ENCODE measurements at regions not wholly inside any gene's neighbourhood (a gene's known extent, or its start where the extent isn't known, plus 50 kb on each side); places are given as distances from the start of the nearest gene placed in this dataset.
A peak's percentile ranks its signal among the peaks of the same experiment; 100 is the strongest.
"Not testable (repeated sequence)": the region's sequence is repeated elsewhere in the genome, so short reads cannot be mapped to it uniquely, and the experiment has no call there.

GRCh38 chr10:93127642-93128215 lies 54.0 kb downstream of the CYP26A1 start:
- BruUV-seq (replicated peaks); DNase-seq (ENCODE audit: unreplicated experiment); POLR2A ChIA-PET: not testable (repeated sequence)

GRCh38 chr10:93131986-93132385 lies 58.3 kb downstream of the CYP26A1 start:
- Mint-ChIP-seq H3K27ac (ENCODE audit: low read depth, unreplicated experiment) (no peak overlapping the region), H3K27me3 (ENCODE audit: insufficient read depth, unreplicated experiment) (no peaks in the 10 kb centered on the region), H3K4me1 (ENCODE audit: insufficient read depth, unreplicated experiment) (no peaks in the 10 kb centered on the region), H3K4me3 (ENCODE audit: unreplicated experiment) (no peak overlapping the region), H3K9me3 (ENCODE audit: unreplicated experiment) (peaks cover 9% of the 10 kb centered on the region), H3K36me3 (ENCODE audit: insufficient read depth, unreplicated experiment) (no peaks in the 10 kb centered on the region)
- no TSS peak for BruUV-seq (replicated peaks)
- ChIA-PET POLR2A (interaction anchor here (0.6 kb wide), 1 partner anchor 244 kb away, joined by 4 read pairs; no protein-coding TSS in a partner anchor), CTCF (interaction anchor here (0.6 kb wide), 1 partner anchor 12 kb away, joined by 5 read pairs; no protein-coding TSS in a partner anchor)
- intact Hi-C loops (cut with micrococcal nuclease): no loop called here
- TF ChIP-seq CTCF (IDR thresholded peaks at IDR 0.05; ENCODE audit: unreplicated experiment): no peak
- no peak for DNase-seq (ENCODE audit: unreplicated experiment)

More at GRCh38 chr10:93127642-93128215, 54.0 kb downstream of the CYP26A1 start:
- CTCF ChIA-PET: interaction anchor here (1.0 kb wide), 1 partner anchor 163 kb away, joined by 4 read pairs; no protein-coding TSS in a partner anchor
- intact Hi-C loops (cut with micrococcal nuclease); H3K27me3 Mint-ChIP-seq (ENCODE audit: insufficient read depth, unreplicated experiment); H3K36me3 Mint-ChIP-seq (ENCODE audit: insufficient read depth, unreplicated experiment); H3K4me1 Mint-ChIP-seq (ENCODE audit: insufficient read depth, unreplicated experiment); H3K4me3 Mint-ChIP-seq (ENCODE audit: unreplicated experiment); H3K27ac Mint-ChIP-seq (ENCODE audit: low read depth, unreplicated experiment): not testable (repeated sequence)
- peaks cover 21% of the 10 kb centered on the region for H3K9me3 Mint-ChIP-seq (ENCODE audit: unreplicated experiment)

DNA sequence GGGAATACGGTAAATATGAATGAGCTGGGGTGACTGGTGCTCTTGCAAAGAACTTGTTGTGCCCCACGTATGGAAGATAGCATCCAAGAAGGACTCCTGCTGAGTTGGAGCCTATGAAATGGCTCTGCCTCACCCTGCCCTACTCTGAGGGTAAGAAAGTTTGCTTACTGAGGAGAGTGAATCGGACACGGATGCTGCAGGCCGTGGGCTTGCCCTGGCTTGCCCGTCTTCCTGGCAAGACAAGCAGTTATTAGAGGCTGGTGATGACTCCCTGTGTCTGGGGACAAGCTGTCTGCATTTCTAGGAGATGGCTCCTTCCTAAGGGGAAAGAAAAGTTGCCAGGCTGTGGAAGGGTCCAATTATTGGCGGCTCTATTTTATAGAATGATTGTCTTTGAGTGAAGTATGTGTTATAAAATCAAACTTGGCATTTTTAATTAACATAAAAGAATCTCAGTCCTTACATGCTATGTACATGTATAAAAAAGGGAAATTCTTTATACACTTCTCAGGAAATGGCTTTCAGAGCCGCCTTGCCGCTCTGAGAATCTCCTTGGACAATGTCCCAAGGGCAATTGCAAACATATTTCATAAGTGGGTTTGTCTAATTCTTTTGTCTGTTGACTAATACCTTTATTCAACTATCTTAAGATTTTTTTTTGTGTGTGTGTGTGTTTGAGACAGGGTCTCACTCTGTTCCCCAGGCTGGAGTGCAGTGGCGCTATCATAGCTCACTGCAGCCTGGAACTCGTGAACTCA lies 64.6 kb downstream of the CYP26A1 start:
- Mint-ChIP-seq H3K4me1 (ENCODE audit: insufficient read depth, unreplicated experiment) (peaks cover 8% of the 10 kb centered on the region), H3K27ac (ENCODE audit: low read depth, unreplicated experiment) (peak overlapping the region; percentile 92), H3K9me3 (ENCODE audit: unreplicated experiment) (peaks cover 8% of the 10 kb centered on the region), H3K36me3 (ENCODE audit: insufficient read depth, unreplicated experiment) (no peaks in the 10 kb centered on the region), H3K27me3 (ENCODE audit: insufficient read depth, unreplicated experiment) (no peaks in the 10 kb centered on the region), H3K4me3 (ENCODE audit: unreplicated experiment) (no peak overlapping the region)
- CTCF ChIA-PET: interaction anchor here (0.6 to 1.9 kb wide), 7 partner anchors 22 to 347 kb away, joined by 3 to 6 read pairs (median 3); no protein-coding TSS in a partner anchor
- intact Hi-C loops (cut with micrococcal nuclease): no loop called here
- TF ChIP-seq CTCF (IDR thresholded peaks at IDR 0.05; ENCODE audit: unreplicated experiment): no peak
- POLR2A ChIA-PET: interaction anchor here (0.6 to 1.0 kb wide), 5 partner anchors 8 to 150 kb away, joined by 3 read pairs; no protein-coding TSS in a partner anchor
- BruUV-seq (replicated peaks): TSS peak; percentile 87
- DNase-seq (ENCODE audit: unreplicated experiment): peak; percentile 84

DNA sequence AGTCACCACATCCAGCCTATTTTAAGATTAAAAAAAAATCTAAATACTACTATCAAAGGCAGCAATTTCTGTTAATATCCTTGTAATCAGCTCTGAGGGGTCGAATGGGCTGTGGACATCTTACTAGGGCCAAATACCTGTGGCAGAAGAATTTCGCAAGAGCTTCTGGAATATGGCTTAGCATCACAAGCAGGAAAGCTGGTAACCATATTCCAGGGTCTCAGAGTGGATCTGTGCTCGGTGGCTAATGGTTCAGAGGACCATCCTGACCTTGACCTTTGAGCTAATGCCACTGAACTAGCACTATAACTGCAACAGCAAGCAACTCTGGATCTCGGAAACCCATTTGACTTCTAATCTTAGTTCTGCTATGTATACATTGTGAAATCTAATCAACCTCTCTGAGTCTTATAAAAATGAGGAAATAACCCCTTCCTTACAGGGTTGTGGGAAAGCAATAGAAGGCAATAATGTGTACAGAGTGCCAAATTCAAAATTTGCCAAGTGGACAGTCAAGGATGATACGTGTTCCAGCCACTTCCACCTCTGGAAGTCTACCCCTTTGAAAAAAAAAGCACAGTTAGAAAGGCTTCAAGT lies 65.5 kb downstream of the CYP26A1 start:
- no peak for TF ChIP-seq CTCF (IDR thresholded peaks at IDR 0.05; ENCODE audit: unreplicated experiment)
- no peak overlapping the region for H3K4me3 Mint-ChIP-seq (ENCODE audit: unreplicated experiment)
- peaks cover 8% of the 10 kb centered on the region for H3K4me1 Mint-ChIP-seq (ENCODE audit: insufficient read depth, unreplicated experiment)
- no peaks in the 10 kb centered on the region for H3K27me3 Mint-ChIP-seq (ENCODE audit: insufficient read depth, unreplicated experiment)
- CTCF ChIA-PET: interaction anchor here (0.7 kb wide), 1 partner anchor 34 kb away, joined by 3 read pairs; no protein-coding TSS in a partner anchor
- no peaks in the 10 kb centered on the region for H3K36me3 Mint-ChIP-seq (ENCODE audit: insufficient read depth, unreplicated experiment)
- peaks cover 8% of the 10 kb centered on the region for H3K9me3 Mint-ChIP-seq (ENCODE audit: unreplicated experiment)
- no TSS peak for BruUV-seq (replicated peaks)
- POLR2A ChIA-PET: interaction anchor here (0.8 kb wide), 1 partner anchor 14 kb away, joined by 3 read pairs; no protein-coding TSS in a partner anchor
- DNase-seq (ENCODE audit: unreplicated experiment): no peak
- intact Hi-C loops (cut with micrococcal nuclease): no loop called here
- H3K27ac Mint-ChIP-seq (ENCODE audit: low read depth, unreplicated experiment): peak overlapping the region; percentile 92

All from MCF 10A (cell line).